H1 (cell line): ENCODE measurements at regions not wholly inside any gene's neighbourhood (a gene's known extent, or its start where the extent isn't known, plus 50 kb on each side); places are given as distances from the start of the nearest gene placed in this dataset.

ENCODE experiments used
- BRCA1 ChIP-seq: IDR thresholded peaks from 2 replicates; pipeline ENCODE4 v1.6.1; 2012; ENCODE audit warnings: low read depth, low read length, improper control_type of control experiment
- EGR1 ChIP-seq: IDR thresholded peaks from 2 replicates; pipeline ENCODE4 v1.6.1; 2011; ENCODE audit warnings: low read depth, low read length, borderline replicate concordance
- KDM4A ChIP-seq: IDR thresholded peaks from one replicate; pipeline ENCODE4 v1.7.1; 2012; ENCODE audit warnings: low read depth, mild to moderate bottlenecking, moderate library complexity, low read length, inconsistent platforms; ENCODE audit not compliant: severe bottlenecking
- RAD21 ChIP-seq, 2 experiments: IDR thresholded peaks in 1 of 2; conservative IDR thresholded peaks in 1 of 2; 2 replicates each; pipeline ENCODE4 v1.6.1; 2011; ENCODE audit warnings: low read depth in 2 of 2, low read length in 2 of 2, improper control_type of control experiment in 1 of 2, inconsistent platforms in 1 of 2, mild to moderate bottlenecking in 1 of 2, moderate library complexity in 1 of 2
- RXRA ChIP-seq: IDR thresholded peaks from 2 replicates; pipeline ENCODE4 v1.6.1; 2011; ENCODE audit warnings: low read depth, mild to moderate bottlenecking, low read length, moderate library complexity; ENCODE audit not compliant: insufficient read depth
- SAP30 ChIP-seq: fragments of 300-600 bp; sonication (generic); IDR thresholded peaks from 2 replicates; pipeline ENCODE4 v1.7.1; 2012; ENCODE audit warnings: low read length, moderate library complexity, mild to moderate bottlenecking, inconsistent platforms; ENCODE audit not compliant: insufficient read depth, insufficient replicate concordance
- SIX5 ChIP-seq: IDR thresholded peaks from 2 replicates; pipeline ENCODE4 v1.6.1; 2011; ENCODE audit warnings: mild to moderate bottlenecking, low read depth, low read length
- YY1 ChIP-seq: IDR thresholded peaks from 2 replicates; pipeline ENCODE4 v1.6.1; 2011; ENCODE audit warnings: low read depth, mild to moderate bottlenecking, low read length

DNA sequence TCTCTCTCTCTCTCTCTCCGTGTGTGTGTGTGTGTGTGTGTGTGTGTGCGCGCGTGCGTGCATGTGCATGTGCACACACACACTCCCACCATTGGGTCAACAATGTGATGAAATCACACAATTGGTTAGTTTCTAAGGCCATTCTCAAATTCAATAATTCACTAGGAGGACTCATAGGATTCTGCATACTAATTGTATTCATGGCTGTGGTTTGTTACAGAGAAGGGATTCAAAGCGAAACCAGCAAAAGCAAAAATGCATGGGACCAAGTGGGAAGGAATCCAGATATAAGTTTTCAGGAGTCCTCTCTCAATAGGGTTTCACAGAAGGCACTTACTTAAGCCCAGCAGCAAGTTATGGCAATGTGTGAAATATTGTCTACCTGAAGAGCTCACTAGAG is 515.0 kb downstream of the PYDC2 start (continued):
- TF ChIP-seq RXRA (no peak), SAP30 (no peak), SIX5 (no peak), YY1 (no peak), KDM4A (no peak), EGR1 (no peak), RAD21 (IDR thresholded peaks at IDR 0.05 in 1 of 2, conservative IDR thresholded peaks at IDR 0.05 in 1 of 2; ENCODE audit: low read depth in 2 of 2, low read length in 2 of 2) (no peak), BRCA1 (no peak)
